Skeletal muscle tissue (tissue), 3 donors: ENCODE measurements at regions not wholly inside any gene's neighbourhood (a gene's known extent, or its start where the extent isn't known, plus 50 kb on each side); places are given as distances from the start of the nearest gene placed in this dataset.

Source experiments
- H3K27ac ChIP-seq: one replicate; pipeline ENCODE4 v1.7.0; 2013; ENCODE audit warnings: mild to moderate bottlenecking, low read depth, low read length, inconsistent platforms
- H3K27me3 ChIP-seq, 3 donors: one replicate each; pipeline ENCODE4 v1.7.0; 2013; ENCODE audit warnings: low read length in 3 of 3; ENCODE audit not compliant: control insufficient read depth in 3 of 3, insufficient read depth in 3 of 3
- H3K36me3 ChIP-seq, 3 donors: one replicate each; pipeline ENCODE4 v1.7.0; 2013; ENCODE audit warnings: low read length in 3 of 3; ENCODE audit not compliant: control insufficient read depth in 3 of 3, insufficient read depth in 3 of 3
- H3K4me1 ChIP-seq, 3 donors: one replicate each; pipeline ENCODE4 v1.7.0; 2013; ENCODE audit warnings: low read length in 3 of 3, mild to moderate bottlenecking in 3 of 3; ENCODE audit not compliant: control insufficient read depth in 3 of 3, insufficient read depth in 3 of 3
- H3K4me3 ChIP-seq, 3 donors: one replicate each; pipeline ENCODE4 v1.7.0; 2013; ENCODE audit warnings: low read length in 3 of 3
- H3K9ac ChIP-seq, 3 donors: one replicate each; pipeline ENCODE4 v1.7.0; 2013; ENCODE audit warnings: low read length in 3 of 3, mild to moderate bottlenecking in 3 of 3, moderate library complexity in 2 of 3, low read depth in 1 of 3
- H3K9me3 ChIP-seq, 3 donors: one replicate each; pipeline ENCODE4 v1.7.0; 2013; ENCODE audit warnings: low read length in 3 of 3; ENCODE audit not compliant: control insufficient read depth in 3 of 3
- donor health status: Osteomylitis.

- Histone ChIP-seq H3K36me3 (no peaks in the 10 kb centered on the region), H3K4me1 (no peaks in the 10 kb centered on the region)
These were observed 90.9 kb upstream of the STK39 start for GRCh38 chr2:168338292-168338691.

GRCh38 chr2:168338803-168339437, 91.5 kb upstream of the STK39 start:
- H3K9ac ChIP-seq, result no peak overlapping the region
- H3K27me3 ChIP-seq, result no peaks in the 10 kb centered on the region
- H3K27ac ChIP-seq, result no peak overlapping the region
- no peaks in the 10 kb centered on the region for H3K9me3 ChIP-seq
- H3K4me1 ChIP-seq, result no peaks in the 10 kb centered on the region
- no peaks in the 10 kb centered on the region for H3K36me3 ChIP-seq
- H3K4me3 ChIP-seq, result no peak overlapping the region

More at GRCh38 chr2:168338292-168338691, 90.9 kb upstream of the STK39 start:
- H3K27me3 ChIP-seq, result no peaks in the 10 kb centered on the region
- no peaks in the 10 kb centered on the region for H3K9me3 ChIP-seq
- no peak overlapping the region for H3K9ac ChIP-seq
- H3K4me3 ChIP-seq, result no peak overlapping the region
- no peak overlapping the region for H3K27ac ChIP-seq

- Histone ChIP-seq H3K4me3 (no peak overlapping the region), H3K27ac (no peak overlapping the region), H3K9me3 (no peaks in the 10 kb centered on the region), H3K9ac (no peak overlapping the region), H3K36me3 (no peaks in the 10 kb centered on the region), H3K27me3 (no peaks in the 10 kb centered on the region), H3K4me1 (no peaks in the 10 kb centered on the region)
These were observed 93.5 kb upstream of the STK39 start for GRCh38 chr2:168340931-168341330.

GRCh38 chr2:168343586-168343985, 96.2 kb upstream of the STK39 start:
- no peaks in the 10 kb centered on the region for H3K36me3 ChIP-seq
- no peak overlapping the region for H3K27ac ChIP-seq

GRCh38 chr2:168344706-168345105, 97.3 kb upstream of the STK39 start:
- peaks cover 2 to 5% (median 4%) of the 10 kb centered on the region in 3 donors for H3K4me1 ChIP-seq
- H3K36me3 ChIP-seq, result no peaks in the 10 kb centered on the region
- no peak overlapping the region for H3K9ac ChIP-seq
- H3K4me3 ChIP-seq, result no peak overlapping the region
- no peaks in the 10 kb centered on the region for H3K9me3 ChIP-seq
- no peak overlapping the region for H3K27ac ChIP-seq
- H3K27me3 ChIP-seq, result no peaks in the 10 kb centered on the region

More at GRCh38 chr2:168343586-168343985, 96.2 kb upstream of the STK39 start:
- H3K27me3 ChIP-seq, result no peaks in the 10 kb centered on the region
- H3K9me3 ChIP-seq, result no peaks in the 10 kb centered on the region
- peaks cover 2 to 5% (median 4%) of the 10 kb centered on the region in 3 donors for H3K4me1 ChIP-seq
- no peak overlapping the region for H3K4me3 ChIP-seq
- H3K9ac ChIP-seq, result no peak overlapping the region

GRCh38 chr2:168345601-168346000, 98.2 kb upstream of the STK39 start:
- Histone ChIP-seq H3K27me3 (no peaks in the 10 kb centered on the region), H3K9ac (no peak overlapping the region), H3K4me3 (no peak overlapping the region), H3K4me1 (peaks cover 2 to 5% (median 4%) of the 10 kb centered on the region in 3 donors), H3K9me3 (no peaks in the 10 kb centered on the region), H3K27ac (no peak overlapping the region), H3K36me3 (no peaks in the 10 kb centered on the region)

- Histone ChIP-seq H3K36me3 (no peaks in the 10 kb centered on the region), H3K4me1 (peaks cover 2 to 5% (median 4%) of the 10 kb centered on the region in 3 donors), H3K27ac (no peak overlapping the region), H3K27me3 (no peaks in the 10 kb centered on the region), H3K4me3 (peak overlapping the region; percentile 70 to 79 (median 78)), H3K9ac (peak overlapping the region; percentile 54 to 81 (median 66)), H3K9me3 (no peaks in the 10 kb centered on the region)
These were observed 99.5 kb upstream of the STK39 start for GRCh38 chr2:168346725-168347477.

GRCh38 chr2:168348076-168348475, 100.7 kb upstream of the STK39 start:
- Histone ChIP-seq H3K27me3 (no peaks in the 10 kb centered on the region), H3K9ac (no peak overlapping the region), H3K9me3 (no peaks in the 10 kb centered on the region), H3K4me1 (peaks cover 2 to 5% (median 4%) of the 10 kb centered on the region in 3 donors), H3K27ac (no peak overlapping the region), H3K36me3 (no peaks in the 10 kb centered on the region), H3K4me3 (no peak overlapping the region)

- H3K27me3 ChIP-seq, result no peaks in the 10 kb centered on the region
- no peak overlapping the region for H3K9ac ChIP-seq
- no peak overlapping the region for H3K4me3 ChIP-seq
- peaks cover 2 to 5% (median 4%) of the 10 kb centered on the region in 3 donors for H3K4me1 ChIP-seq
- no peak overlapping the region for H3K27ac ChIP-seq
- H3K9me3 ChIP-seq, result no peaks in the 10 kb centered on the region
- no peaks in the 10 kb centered on the region for H3K36me3 ChIP-seq
These were observed 103.0 kb upstream of the STK39 start for GRCh38 chr2:168350380-168350779.

- H3K4me3 ChIP-seq, result no peak overlapping the region
These were observed 102.8 kb upstream of the CERS6 start for GRCh38 chr2:168353251-168353650.

More at GRCh38 chr2:168353251-168353650, 102.8 kb upstream of the CERS6 start:
- Histone ChIP-seq H3K27ac (no peak overlapping the region), H3K9me3 (no peaks in the 10 kb centered on the region), H3K9ac (no peak overlapping the region), H3K36me3 (no peaks in the 10 kb centered on the region), H3K27me3 (no peaks in the 10 kb centered on the region), H3K4me1 (no peaks in the 10 kb centered on the region)
